ENCODE measurements at regions not wholly inside any gene's neighbourhood (a gene's known extent, or its start where the extent isn't known, plus 50 kb on each side); places are given as distances from the start of the nearest gene placed in this dataset.

DNA sequence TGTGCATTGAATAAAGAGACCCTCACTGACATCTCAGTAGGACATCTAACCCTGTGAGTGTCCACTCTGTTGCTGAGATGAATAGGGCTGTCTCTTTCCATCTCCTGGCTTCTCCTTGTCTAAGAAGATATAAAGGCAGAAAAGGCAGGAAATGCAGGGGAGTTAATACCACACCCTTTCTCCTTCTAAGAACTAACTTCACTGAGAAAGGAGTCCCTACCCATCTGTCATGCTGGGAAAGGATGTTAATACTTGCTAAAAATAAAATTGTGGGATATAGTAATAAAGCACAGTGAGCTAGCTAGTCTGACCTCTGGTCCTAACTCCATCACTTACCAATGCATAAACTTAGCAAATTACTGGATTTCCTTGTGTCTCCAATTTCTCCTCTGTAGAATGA lies 213.9 kb upstream of the FIGN start:
- H3K9ac ChIP-seq (ENCODE audit: low read depth, low read length) = no peak overlapping the region
- H3K27ac ChIP-seq (ENCODE audit: insufficient read depth, low read length) = no peak overlapping the region
- in situ Hi-C loops (cut with MboI; ENCODE audit: low sequenced_read_pairs) (no loop called here), dilution Hi-C loops (cut with HindIII; ENCODE audit: low sequenced_read_pairs, unreplicated experiment) (no loop called here), intact Hi-C loops (cut with micrococcal nuclease) (no loop called here)
- no peak overlapping the region for H2BK20ac ChIP-seq (ENCODE audit: low read depth, low read length)
- TF ChIP-seq, protein P1, sequence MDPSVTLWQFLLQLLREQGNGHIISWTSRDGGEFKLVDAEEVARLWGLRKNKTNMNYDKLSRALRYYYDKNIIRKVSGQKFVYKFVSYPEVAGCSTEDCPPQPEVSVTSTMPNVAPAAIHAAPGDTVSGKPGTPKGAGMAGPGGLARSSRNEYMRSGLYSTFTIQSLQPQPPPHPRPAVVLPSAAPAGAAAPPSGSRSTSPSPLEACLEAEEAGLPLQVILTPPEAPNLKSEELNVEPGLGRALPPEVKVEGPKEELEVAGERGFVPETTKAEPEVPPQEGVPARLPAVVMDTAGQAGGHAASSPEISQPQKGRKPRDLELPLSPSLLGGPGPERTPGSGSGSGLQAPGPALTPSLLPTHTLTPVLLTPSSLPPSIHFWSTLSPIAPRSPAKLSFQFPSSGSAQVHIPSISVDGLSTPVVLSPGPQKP (IDR thresholded peaks at IDR 0.05; ENCODE audit: borderline replicate concordance, low read depth, low read length) = no peak
- TF ChIP-seq NFE2L2 (IDR thresholded peaks at IDR 0.05; ENCODE audit: low read depth, low read length) = no peak
- no peak for TF ChIP-seq MAFK (IDR thresholded peaks at IDR 0.05; ENCODE audit: low read depth, low read length)
- no peak for TF ChIP-seq SMC3 (IDR thresholded peaks at IDR 0.05; ENCODE audit: low read depth, low read length)
- no peak for TF ChIP-seq RAD21 (IDR thresholded peaks at IDR 0.05; ENCODE audit: low read length)
- TF ChIP-seq MXI1 (IDR thresholded peaks at IDR 0.05; ENCODE audit: borderline replicate concordance, low read depth, low read length) = no peak
- TF ChIP-seq FOS (IDR thresholded peaks at IDR 0.05; ENCODE audit: low read depth, low read length) = no peak
- no peak for TF ChIP-seq RFX5 (IDR thresholded peaks at IDR 0.05; ENCODE audit: low read depth, low read length)
- TF ChIP-seq, protein P2, sequence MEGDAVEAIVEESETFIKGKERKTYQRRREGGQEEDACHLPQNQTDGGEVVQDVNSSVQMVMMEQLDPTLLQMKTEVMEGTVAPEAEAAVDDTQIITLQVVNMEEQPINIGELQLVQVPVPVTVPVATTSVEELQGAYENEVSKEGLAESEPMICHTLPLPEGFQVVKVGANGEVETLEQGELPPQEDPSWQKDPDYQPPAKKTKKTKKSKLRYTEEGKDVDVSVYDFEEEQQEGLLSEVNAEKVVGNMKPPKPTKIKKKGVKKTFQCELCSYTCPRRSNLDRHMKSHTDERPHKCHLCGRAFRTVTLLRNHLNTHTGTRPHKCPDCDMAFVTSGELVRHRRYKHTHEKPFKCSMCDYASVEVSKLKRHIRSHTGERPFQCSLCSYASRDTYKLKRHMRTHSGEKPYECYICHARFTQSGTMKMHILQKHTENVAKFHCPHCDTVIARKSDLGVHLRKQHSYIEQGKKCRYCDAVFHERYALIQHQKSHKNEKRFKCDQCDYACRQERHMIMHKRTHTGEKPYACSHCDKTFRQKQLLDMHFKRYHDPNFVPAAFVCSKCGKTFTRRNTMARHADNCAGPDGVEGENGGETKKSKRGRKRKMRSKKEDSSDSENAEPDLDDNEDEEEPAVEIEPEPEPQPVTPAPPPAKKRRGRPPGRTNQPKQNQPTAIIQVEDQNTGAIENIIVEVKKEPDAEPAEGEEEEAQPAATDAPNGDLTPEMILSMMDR (conservative IDR thresholded peaks at IDR 0.05; ENCODE audit: low read depth, low read length) = no peak
- TF ChIP-seq, protein P3, sequence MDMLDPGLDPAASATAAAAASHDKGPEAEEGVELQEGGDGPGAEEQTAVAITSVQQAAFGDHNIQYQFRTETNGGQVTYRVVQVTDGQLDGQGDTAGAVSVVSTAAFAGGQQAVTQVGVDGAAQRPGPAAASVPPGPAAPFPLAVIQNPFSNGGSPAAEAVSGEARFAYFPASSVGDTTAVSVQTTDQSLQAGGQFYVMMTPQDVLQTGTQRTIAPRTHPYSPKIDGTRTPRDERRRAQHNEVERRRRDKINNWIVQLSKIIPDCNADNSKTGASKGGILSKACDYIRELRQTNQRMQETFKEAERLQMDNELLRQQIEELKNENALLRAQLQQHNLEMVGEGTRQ (IDR thresholded peaks at IDR 0.05; ENCODE audit: low read depth, low read length) = no peak
- no peak for TF ChIP-seq CHD1 (IDR thresholded peaks at IDR 0.05; ENCODE audit: low read depth, low read length)
- no peak for TF ChIP-seq BHLHE40 (IDR thresholded peaks at IDR 0.05; ENCODE audit: low read depth, low read length)
- TF ChIP-seq POLR2A (IDR thresholded peaks at IDR 0.05; ENCODE audit: low read depth, low read length) = no peak
- no peak for TF ChIP-seq RCOR1 (IDR thresholded peaks at IDR 0.05; ENCODE audit: insufficient replicate concordance, low read length)
- no peak for TF ChIP-seq CEBPB (IDR thresholded peaks at IDR 0.05; ENCODE audit: low read depth, low read length)
- no peak for TF ChIP-seq MAZ (IDR thresholded peaks at IDR 0.05; ENCODE audit: borderline replicate concordance, low read depth, low read length)
- H3K56ac ChIP-seq (ENCODE audit: extremely low read depth, insufficient read depth, low read length) = no peak overlapping the region
- no peak for ATAC-seq (ENCODE audit: low read depth)
- CTCF ChIA-PET = no interaction called here
- no peak overlapping the region for H2AK9ac ChIP-seq (replicated peaks; ENCODE audit: low read depth, low read length, poor library complexity)
- H3K9me3 ChIP-seq (ENCODE audit: control insufficient read depth, insufficient read depth, low read length) = 0 out of 2 replicates have a peak, but pooled peaks cover 2% of the 10 kb centered on the region
- H2AK5ac ChIP-seq (ENCODE audit: low read depth, low read length) = no peak overlapping the region
- no peaks in the 10 kb centered on the region for H3K4me1 ChIP-seq (ENCODE audit: control insufficient read depth, insufficient read depth, low read length)
- H3K23ac ChIP-seq (ENCODE audit: low read depth, low read length) = no peak overlapping the region
- no peaks in the 10 kb centered on the region for H3K36me3 ChIP-seq (ENCODE audit: control insufficient read depth, insufficient read depth, low read length)
- no peak overlapping the region for H3K14ac ChIP-seq (replicated peaks; ENCODE audit: low read depth, low read length)
- no peak overlapping the region for H4K5ac ChIP-seq (ENCODE audit: low read depth, low read length)
- no peak overlapping the region for H3K18ac ChIP-seq (ENCODE audit: low read depth, low read length)
- DNase-seq = no peak
- H2BK15ac ChIP-seq (ENCODE audit: low read depth, low read length) = no peak overlapping the region
- no peaks in the 10 kb centered on the region for H3K79me1 ChIP-seq (ENCODE audit: low read depth in 1 of 2, low read length in 2 of 2)
- no peak overlapping the region for H4K8ac ChIP-seq (ENCODE audit: low read depth in 2 of 2, low read length in 2 of 2)
- no TSS peak for BruUV-seq (replicated peaks)
- no peaks in the 10 kb centered on the region for H3K27me3 ChIP-seq (ENCODE audit: control insufficient read depth, insufficient read depth, low read length)
- no peaks in the 10 kb centered on the region for H4K20me1 ChIP-seq (ENCODE audit: insufficient read depth, low read length)
- no peak overlapping the region for H3K4ac ChIP-seq (ENCODE audit: low read depth, low read length)
- H3K4me3 ChIP-seq (ENCODE audit: insufficient read depth, low read depth, low read length) = no peak overlapping the region
- no peaks in the 10 kb centered on the region for H3K9me1 ChIP-seq (ENCODE audit: insufficient read depth, low read length)
- H4K91ac ChIP-seq (ENCODE audit: insufficient read depth, low read depth, low read length) = no peak overlapping the region
- H3K4me2 ChIP-seq (ENCODE audit: low read depth, low read length) = no peak overlapping the region
- H2BK5ac ChIP-seq (ENCODE audit: low read depth, low read length, poor library complexity, severe bottlenecking) = no peak overlapping the region
- H2BK120ac ChIP-seq (ENCODE audit: low read depth, low read length) = no peak overlapping the region
- POLR2A ChIA-PET (ENCODE audit: unreplicated experiment) = no interaction called here
- H2AFZ ChIP-seq (replicated peaks; ENCODE audit: low read length, poor library complexity) = no peak overlapping the region

All from IMR-90 (cell line).